Activated naive CD4-positive, alpha-beta T cell treated with anti-CD3 and anti-CD28 coated beads for 36 hours (primary cell): ENCODE measurements at regions not wholly inside any gene's neighbourhood (a gene's known extent, or its start where the extent isn't known, plus 50 kb on each side); places are given as distances from the start of the nearest gene placed in this dataset.
"Not testable (repeated sequence)": the region's sequence is repeated elsewhere in the genome, so short reads cannot be mapped to it uniquely, and the experiment has no call there.

Experiments
- CTCF ChIA-PET: fragments of 350-600 bp; sonication (Branson Sonifier 250); formaldehyde crosslinking; loops from one replicate; lab custom pipeline; 2021; ENCODE audit warnings: antibody characterized with exemption; lab: Charles Lee
- DNase-seq: peaks from one replicate; pipeline ENCODE4 v3.0.0-alpha.2; 2020
- H3K27ac Mint-ChIP-seq: one replicate; pipeline ENCODE4 v1.8.0; 2021; ENCODE audit warnings: mild to moderate bottlenecking, mixed read lengths
- H3K27me3 Mint-ChIP-seq: one replicate; pipeline ENCODE4 v1.8.0; 2021; ENCODE audit warnings: low read depth, mixed read lengths
- H3K36me3 Mint-ChIP-seq: one replicate; pipeline ENCODE4 v1.8.0; 2021; ENCODE audit warnings: low read depth, mixed read lengths
- H3K4me1 Mint-ChIP-seq: one replicate; pipeline ENCODE4 v1.8.0; 2021; ENCODE audit warnings: low read depth, mixed read lengths
- H3K4me3 Mint-ChIP-seq: one replicate; pipeline ENCODE4 v1.8.0; 2021; ENCODE audit warnings: mild to moderate bottlenecking, moderate library complexity, mixed read lengths
- H3K9me3 Mint-ChIP-seq: one replicate; pipeline ENCODE4 v1.8.0; 2021; ENCODE audit warnings: mixed read lengths
- intact Hi-C: fragments of 100-400 bp; cut with micrococcal nuclease; formaldehyde crosslinking; loops from one replicate; pipeline ENCODE4 v1.15.1; 2023

DNA sequence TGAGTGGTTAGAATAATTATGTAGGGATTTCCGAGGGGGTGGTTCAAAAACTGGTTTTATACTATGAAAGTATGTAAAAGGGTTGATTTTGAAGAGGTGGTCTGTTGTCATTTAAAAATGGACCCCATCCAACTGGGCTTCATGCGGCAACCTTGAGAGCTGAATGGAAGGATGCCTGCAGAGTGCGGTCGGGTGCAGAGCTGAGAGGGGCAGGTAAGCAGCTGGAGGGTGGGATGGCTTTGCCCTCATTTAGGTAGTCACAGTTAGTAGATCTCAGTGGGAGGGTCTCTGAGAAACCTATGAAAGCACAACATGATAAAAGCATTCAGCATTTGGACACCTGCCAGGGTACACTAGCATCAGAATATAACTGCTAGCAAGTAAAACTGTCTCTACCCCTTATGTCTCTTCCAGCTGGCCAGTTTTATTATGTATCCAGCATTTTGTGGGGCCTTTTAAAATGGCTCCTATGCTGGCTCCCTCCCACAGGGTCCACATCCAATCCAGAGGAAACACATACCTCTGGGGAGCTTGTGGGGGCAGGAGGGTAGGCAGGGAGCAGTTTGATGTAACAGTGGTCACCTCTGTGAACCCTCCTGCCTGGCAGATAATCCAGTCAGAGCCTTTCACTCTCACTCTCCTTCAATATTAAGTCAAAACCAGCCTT lies 75.9 kb upstream of the MAGI2 start:
- no peak overlapping the region for H3K27ac Mint-ChIP-seq
- CTCF ChIA-PET: no interaction called here
- H3K36me3 Mint-ChIP-seq: no peaks in the 10 kb centered on the region
- no peaks in the 10 kb centered on the region for H3K9me3 Mint-ChIP-seq
- intact Hi-C loops: no loop called here
- no peaks in the 10 kb centered on the region for H3K4me1 Mint-ChIP-seq
- no peak for DNase-seq
- H3K27me3 Mint-ChIP-seq: no peaks in the 10 kb centered on the region
- H3K4me3 Mint-ChIP-seq: no peak overlapping the region

DNA sequence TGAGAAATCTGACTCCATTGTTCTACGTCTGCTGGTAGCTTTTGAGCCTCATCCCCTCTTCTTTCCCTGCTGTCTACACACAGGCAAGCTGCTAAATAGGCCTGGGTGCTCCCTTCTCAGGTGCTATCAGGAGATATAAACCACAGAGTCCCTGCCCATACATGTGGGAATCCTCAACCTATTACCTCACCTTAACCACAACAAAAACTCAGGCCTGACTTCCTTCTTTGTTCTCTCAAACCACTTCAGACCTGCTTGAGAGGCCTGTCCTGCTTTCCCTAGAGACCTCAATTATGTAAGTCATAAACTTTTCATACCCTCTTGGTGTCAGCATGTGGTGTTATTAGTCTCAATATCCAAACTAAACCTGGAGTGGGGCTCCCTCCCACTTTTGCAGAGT lies 75.0 kb upstream of the MAGI2 start:
- no peaks in the 10 kb centered on the region for H3K9me3 Mint-ChIP-seq
- no peak for DNase-seq
- CTCF ChIA-PET: no interaction called here
- intact Hi-C loops: no loop called here
- H3K36me3 Mint-ChIP-seq: no peaks in the 10 kb centered on the region
- no peaks in the 10 kb centered on the region for H3K27me3 Mint-ChIP-seq
- H3K4me1 Mint-ChIP-seq: no peaks in the 10 kb centered on the region
- no peak overlapping the region for H3K27ac Mint-ChIP-seq
- H3K4me3 Mint-ChIP-seq: no peak overlapping the region

DNA sequence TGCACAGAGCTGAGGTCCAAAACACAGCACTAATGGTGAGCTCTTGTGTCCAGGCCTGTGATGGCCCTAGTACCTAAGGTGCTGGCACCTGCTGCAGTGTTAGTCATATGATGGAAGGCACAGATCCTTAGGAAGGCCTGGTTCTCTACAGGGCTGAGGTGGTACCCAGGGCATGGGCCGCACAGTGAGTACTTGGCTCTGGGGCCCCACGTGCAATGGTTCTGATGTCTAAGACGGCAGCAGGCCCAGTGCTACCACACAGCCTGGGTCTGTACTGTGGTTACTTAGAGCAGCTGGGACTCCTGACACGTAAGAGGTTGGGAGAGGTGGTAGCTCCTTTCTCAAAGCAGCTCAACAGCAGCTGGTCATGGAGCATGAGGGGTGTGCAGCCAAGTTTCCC lies 70.6 kb upstream of the MAGI2 start:
- Mint-ChIP-seq H3K4me1 (no peaks in the 10 kb centered on the region), H3K36me3 (no peaks in the 10 kb centered on the region), H3K4me3 (no peak overlapping the region), H3K27me3 (no peaks in the 10 kb centered on the region), H3K9me3 (no peaks in the 10 kb centered on the region), H3K27ac (no peak overlapping the region)
- intact Hi-C loops: no loop called here
- CTCF ChIA-PET: no interaction called here
- no peak for DNase-seq

DNA sequence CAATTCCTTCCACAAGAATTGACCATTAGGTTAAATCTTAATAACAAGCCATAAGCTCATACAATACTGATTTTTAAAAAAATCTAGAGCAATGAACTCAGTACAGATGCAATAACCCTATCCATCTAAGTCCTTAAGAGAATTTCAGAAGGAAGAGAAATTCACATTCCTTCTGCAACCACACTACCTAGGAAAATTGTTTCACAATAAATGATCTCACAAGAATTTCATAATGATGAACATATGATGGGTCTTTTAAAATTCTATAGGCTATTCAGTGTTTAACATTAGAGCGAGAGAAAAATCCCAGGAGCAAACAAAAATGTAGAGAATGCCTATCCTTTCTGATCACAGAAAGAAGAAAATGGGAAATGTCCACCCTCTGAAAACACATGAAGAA lies 70.0 kb upstream of the MAGI2 start:
- Mint-ChIP-seq H3K27ac (no peak overlapping the region), H3K36me3 (no peaks in the 10 kb centered on the region), H3K27me3 (no peaks in the 10 kb centered on the region), H3K4me1 (no peaks in the 10 kb centered on the region), H3K9me3 (no peaks in the 10 kb centered on the region), H3K4me3 (no peak overlapping the region)
- no peak for DNase-seq
- intact Hi-C loops: no loop called here
- CTCF ChIA-PET: no interaction called here

DNA sequence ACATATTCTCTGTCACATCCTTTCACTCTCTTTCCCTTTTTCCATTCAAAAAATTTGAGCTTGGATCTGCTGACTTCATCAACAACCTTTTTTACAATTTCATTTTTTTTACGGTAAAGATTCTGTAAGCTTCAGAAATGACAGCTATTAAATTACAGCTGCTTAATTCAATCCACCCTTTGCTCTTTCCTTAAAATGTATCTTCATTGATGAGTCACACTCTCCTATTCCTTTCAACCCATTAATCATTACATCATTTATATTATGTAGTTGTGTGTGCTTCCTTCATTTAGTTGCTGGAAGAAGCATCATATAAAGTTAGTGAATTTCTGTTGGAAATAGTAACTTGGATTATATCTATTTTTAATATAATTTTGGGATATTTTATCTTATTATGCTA lies 67.1 kb upstream of the MAGI2 start:
- DNase-seq: no peak
- Mint-ChIP-seq H3K9me3 (no peaks in the 10 kb centered on the region), H3K36me3 (no peaks in the 10 kb centered on the region), H3K27me3 (no peaks in the 10 kb centered on the region), H3K4me1 (no peaks in the 10 kb centered on the region), H3K27ac (no peak overlapping the region), H3K4me3 (no peak overlapping the region)
- intact Hi-C loops: no loop called here
- CTCF ChIA-PET: no interaction called here

DNA sequence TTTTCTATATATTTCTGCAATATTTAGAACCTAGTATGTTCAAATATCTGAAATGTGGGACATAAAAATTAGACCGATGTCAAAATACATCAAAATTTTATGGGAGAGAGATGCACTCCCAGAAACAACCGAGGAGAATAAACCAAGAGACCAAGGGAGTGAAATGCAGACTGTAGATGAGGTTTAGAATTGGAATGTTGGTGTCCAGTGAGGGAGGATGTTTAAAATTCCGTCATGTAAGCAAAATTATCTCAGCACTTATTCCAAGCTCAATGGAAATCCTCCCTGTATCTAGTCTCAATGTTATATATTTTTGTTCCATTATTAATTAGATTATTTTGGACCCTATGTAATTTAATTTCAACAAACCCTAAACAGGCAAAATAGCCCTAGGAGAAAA lies 61.9 kb upstream of the MAGI2 start:
- Mint-ChIP-seq H3K4me3 (no peak overlapping the region), H3K27me3 (peaks cover 4% of the 10 kb centered on the region), H3K36me3 (no peaks in the 10 kb centered on the region), H3K4me1 (no peaks in the 10 kb centered on the region), H3K27ac (no peak overlapping the region), H3K9me3 (no peaks in the 10 kb centered on the region)
- CTCF ChIA-PET: no interaction called here
- no peak for DNase-seq
- intact Hi-C loops: no loop called here

DNA sequence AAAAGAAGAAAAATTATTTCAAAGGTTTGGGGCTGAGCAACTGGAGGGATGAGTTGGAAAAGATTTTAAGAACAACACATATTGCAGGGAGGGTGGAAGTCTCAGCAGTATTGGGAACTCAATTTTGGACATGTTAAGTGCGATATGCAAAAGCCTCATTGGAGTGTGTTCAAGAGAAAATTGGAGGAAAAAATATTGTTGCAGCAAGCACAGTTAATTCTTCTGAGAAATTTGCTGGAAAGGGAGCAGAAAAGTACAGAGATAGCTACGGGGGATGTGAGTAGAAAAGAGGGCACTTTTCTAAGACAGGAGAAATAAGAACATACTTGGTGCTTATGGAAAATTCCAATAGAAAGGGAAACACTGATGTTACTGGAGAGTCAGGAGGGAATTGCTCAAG lies 59.8 kb upstream of the MAGI2 start:
- Mint-ChIP-seq H3K9me3 (no peaks in the 10 kb centered on the region), H3K27me3 (peaks cover 4% of the 10 kb centered on the region), H3K36me3 (no peaks in the 10 kb centered on the region), H3K4me1 (no peaks in the 10 kb centered on the region), H3K27ac (no peak overlapping the region), H3K4me3 (no peak overlapping the region)
- no peak for DNase-seq
- CTCF ChIA-PET: no interaction called here
- intact Hi-C loops: no loop called here

DNA sequence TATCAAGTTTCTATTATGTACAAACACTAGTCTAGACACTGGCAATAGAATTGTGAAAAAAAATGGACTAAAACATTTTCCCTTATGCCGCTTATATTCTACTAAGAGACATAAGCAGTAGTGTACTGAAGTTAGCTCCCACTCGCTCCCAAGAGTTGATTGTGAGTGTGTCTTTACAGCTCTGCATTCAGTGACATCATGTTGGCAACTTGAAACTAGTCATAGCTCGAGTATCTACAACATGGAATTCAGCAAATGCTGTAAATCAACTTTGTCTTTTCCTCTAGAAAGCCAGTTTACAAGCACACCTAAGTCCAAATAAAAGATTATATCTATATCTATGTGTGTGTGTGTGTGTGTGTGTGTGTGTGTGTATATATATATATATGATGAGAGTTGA lies 58.8 kb upstream of the MAGI2 start:
- Mint-ChIP-seq H3K9me3 (no peaks in the 10 kb centered on the region), H3K4me3 (no peak overlapping the region), H3K36me3 (no peaks in the 10 kb centered on the region), H3K27me3 (peaks cover 4% of the 10 kb centered on the region), H3K27ac (no peak overlapping the region), H3K4me1 (no peaks in the 10 kb centered on the region)
- CTCF ChIA-PET: no interaction called here
- no peak for DNase-seq
- intact Hi-C loops: no loop called here

DNA sequence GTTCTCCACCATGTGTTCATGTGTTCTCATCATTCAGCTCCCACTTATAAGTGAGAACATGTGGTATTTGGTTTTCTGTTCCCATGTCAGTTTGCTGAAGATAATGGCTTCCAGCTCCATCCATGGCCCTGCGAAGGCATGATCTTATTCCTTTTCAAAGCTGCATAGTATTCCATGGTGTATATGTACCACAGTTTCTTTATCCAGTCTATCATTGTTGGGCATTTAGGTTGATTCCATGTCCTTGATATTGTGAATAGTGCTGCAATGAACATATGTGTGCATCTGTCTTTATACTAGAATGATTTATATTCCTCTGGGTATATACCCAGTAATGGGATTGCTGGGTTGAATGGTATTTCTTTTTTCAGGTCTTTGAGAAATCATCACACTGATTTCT lies 57.6 kb upstream of the MAGI2 start:
- H3K36me3 Mint-ChIP-seq, H3K4me3 Mint-ChIP-seq, H3K4me1 Mint-ChIP-seq, CTCF ChIA-PET, H3K27ac Mint-ChIP-seq, DNase-seq, H3K9me3 Mint-ChIP-seq, H3K27me3 Mint-ChIP-seq, intact Hi-C loops: not testable (repeated sequence)

DNA sequence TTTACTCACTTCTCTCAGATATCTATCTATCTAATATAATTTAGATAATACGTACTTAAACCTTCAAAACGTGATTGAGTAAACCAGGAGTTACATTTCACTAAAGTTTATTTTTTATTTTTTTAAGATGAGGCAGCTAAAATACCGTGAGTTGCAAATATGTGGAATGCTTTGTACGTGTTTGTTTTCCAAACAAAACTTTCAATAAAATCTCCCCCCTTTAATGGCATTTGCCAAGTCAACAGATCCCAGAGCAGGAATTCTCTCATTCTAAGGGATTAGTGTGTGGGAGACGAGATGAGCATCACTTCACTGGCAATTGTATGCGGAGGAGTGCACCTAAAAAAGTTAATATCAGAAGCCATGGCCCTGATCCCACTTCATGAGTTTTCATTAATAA lies 53.7 kb upstream of the MAGI2 start:
- Mint-ChIP-seq H3K9me3 (no peaks in the 10 kb centered on the region), H3K36me3 (no peaks in the 10 kb centered on the region), H3K4me1 (no peaks in the 10 kb centered on the region), H3K4me3 (no peak overlapping the region), H3K27ac (no peak overlapping the region), H3K27me3 (no peaks in the 10 kb centered on the region)
- CTCF ChIA-PET: no interaction called here
- DNase-seq: no peak
- intact Hi-C loops: no loop called here

DNA sequence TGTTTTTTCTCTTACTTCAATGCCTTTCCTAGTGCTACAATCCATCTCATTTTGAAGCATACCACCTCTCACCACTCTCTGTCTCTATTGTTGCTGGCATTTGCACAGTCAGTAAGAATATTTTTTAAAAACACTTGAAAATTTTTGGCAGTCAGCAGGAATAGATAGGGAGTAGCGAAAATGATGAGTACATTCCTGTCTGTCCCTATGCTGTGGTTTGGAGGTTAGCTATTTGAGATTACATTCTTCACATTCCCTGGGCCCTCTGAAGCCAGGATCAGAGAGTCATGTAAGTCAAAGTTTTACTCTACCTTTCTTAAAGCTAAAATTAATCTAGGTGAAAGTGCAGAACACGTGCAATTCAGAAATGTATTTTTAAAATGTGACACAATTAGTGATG lies 53.0 kb upstream of the MAGI2 start:
- Mint-ChIP-seq H3K9me3 (no peaks in the 10 kb centered on the region), H3K36me3 (no peaks in the 10 kb centered on the region), H3K27ac (no peak overlapping the region), H3K27me3 (no peaks in the 10 kb centered on the region), H3K4me3 (no peak overlapping the region), H3K4me1 (no peaks in the 10 kb centered on the region)
- CTCF ChIA-PET: interaction anchor here (0.5 kb wide), 1 partner anchor 268 kb away, joined by 4 read pairs; no protein-coding TSS in a partner anchor
- DNase-seq: no peak
- intact Hi-C loops: no loop called here

DNA sequence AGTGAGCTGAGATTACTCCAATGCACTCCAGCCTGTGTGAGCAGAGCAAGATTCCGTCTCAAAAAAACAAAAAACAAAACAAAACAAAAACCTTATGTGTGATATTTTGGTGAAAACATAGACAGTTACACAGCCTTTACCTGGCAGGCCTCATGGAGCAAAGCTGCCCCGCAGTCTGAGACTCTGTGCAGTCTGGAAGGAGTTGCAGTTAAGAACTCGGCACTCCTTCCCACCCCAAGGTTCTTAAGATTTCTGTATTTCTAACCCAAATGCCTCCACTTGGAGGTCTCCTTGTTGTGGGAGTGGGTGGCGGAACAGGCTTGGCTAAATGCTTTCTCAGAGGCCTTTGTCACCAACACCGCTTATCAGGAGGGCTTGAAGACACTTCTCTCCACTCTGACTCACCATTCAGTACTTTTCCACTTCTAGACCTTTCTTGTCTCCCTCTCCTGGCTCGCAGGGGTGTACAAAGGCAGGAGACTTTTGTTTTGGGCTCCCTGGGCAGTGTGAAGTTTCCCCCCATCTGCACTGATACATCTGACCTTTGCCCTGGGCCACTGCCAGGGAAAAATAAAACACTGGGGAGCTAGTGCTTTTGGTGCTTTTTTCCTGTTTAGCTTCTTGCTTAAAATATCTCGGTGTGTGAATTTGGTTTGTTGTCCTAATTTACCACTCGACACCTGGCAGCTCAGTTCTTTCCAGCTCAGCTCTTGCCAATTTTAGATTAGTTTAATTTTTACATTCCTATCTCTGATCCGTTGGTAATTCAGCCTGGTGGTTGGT lies 51.3 kb upstream of the MAGI2 start:
- no peak for DNase-seq
- Mint-ChIP-seq H3K36me3 (no peaks in the 10 kb centered on the region), H3K9me3 (no peaks in the 10 kb centered on the region), H3K4me1 (no peaks in the 10 kb centered on the region), H3K4me3 (no peak overlapping the region), H3K27ac (no peak overlapping the region), H3K27me3 (no peaks in the 10 kb centered on the region)
- intact Hi-C loops: no loop called here
- CTCF ChIA-PET: no interaction called here
